Transverse colon (tissue), 4 donors: ENCODE measurements at regions not wholly inside any gene's neighbourhood (a gene's known extent, or its start where the extent isn't known, plus 50 kb on each side); places are given as distances from the start of the nearest gene placed in this dataset.

Experiments
- EP300 ChIP-seq: sonication (generic); formaldehyde crosslinking; IDR thresholded peaks from one replicate; pipeline ENCODE4 v1.6.1; 2017; ENCODE audit warnings: antibody characterized with exemption, low read depth
- POLR2A ChIP-seq: fragments of 450-650 bp; IDR thresholded peaks from one replicate; pipeline ENCODE4 v1.6.1; 2016; ENCODE audit warnings: antibody characterized with exemption, mild to moderate bottlenecking, moderate library complexity
- POLR2AphosphoS5 ChIP-seq, 3 donors: sonication (generic); formaldehyde crosslinking; IDR thresholded peaks; one replicate each; pipeline ENCODE4 v1.6.1; 2016; ENCODE audit warnings: antibody characterized with exemption in 3 of 3
- TF ChIP-seq, protein P1 (sequence below), 5 experiments: fragments of 200-600 bp in 3 of 5; fragments of 450-650 bp in 2 of 5; sonication (generic) in 3 of 5; IDR thresholded peaks; 1 replicate in 2 of 5; 2 replicates in 3 of 5; pipeline ENCODE4 v1.5.1; 2016 to 2017; ENCODE audit warnings: antibody characterized with exemption in 5 of 5, inconsistent platforms in 3 of 5, mild to moderate bottlenecking in 2 of 5, moderate library complexity in 1 of 5

DNA sequence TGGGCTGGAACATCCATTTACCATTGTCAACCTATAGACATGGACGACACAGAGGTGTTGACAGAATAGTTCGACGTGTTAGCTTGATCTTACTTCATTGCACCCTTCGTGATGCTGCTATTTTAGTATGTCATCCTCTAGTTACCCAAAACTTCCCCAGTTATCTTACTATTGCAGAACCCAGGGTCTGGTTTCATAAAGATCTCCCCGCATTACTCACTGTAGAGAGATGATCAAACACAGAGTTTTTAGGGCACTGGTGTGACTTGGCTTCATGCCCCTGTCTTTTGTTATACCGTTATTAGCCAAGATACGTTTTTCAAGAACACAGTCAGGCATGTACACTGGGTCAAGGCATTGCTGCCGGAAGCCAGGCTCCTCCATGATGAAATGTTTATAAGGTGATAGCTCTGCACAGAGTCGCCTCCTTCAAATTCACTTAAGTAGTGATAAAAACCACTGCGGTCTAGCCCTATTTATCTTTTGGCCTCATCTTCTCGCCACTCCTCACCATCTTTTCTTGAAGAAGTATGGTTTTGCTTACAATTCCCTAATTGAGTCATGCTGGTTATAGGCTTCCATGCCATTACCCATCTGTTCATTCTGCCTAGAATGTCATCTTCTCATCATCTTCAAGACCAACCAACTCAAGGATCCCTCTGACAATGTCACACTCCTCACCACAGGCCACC lies 1127.9 kb downstream of the VRK1 start:
- TF ChIP-seq POLR2A (no peak), EP300 (no peak), POLR2AphosphoS5 (IDR thresholded peaks at IDR 0.05) (no peak)
- TF ChIP-seq, protein P1, sequence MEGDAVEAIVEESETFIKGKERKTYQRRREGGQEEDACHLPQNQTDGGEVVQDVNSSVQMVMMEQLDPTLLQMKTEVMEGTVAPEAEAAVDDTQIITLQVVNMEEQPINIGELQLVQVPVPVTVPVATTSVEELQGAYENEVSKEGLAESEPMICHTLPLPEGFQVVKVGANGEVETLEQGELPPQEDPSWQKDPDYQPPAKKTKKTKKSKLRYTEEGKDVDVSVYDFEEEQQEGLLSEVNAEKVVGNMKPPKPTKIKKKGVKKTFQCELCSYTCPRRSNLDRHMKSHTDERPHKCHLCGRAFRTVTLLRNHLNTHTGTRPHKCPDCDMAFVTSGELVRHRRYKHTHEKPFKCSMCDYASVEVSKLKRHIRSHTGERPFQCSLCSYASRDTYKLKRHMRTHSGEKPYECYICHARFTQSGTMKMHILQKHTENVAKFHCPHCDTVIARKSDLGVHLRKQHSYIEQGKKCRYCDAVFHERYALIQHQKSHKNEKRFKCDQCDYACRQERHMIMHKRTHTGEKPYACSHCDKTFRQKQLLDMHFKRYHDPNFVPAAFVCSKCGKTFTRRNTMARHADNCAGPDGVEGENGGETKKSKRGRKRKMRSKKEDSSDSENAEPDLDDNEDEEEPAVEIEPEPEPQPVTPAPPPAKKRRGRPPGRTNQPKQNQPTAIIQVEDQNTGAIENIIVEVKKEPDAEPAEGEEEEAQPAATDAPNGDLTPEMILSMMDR (IDR thresholded peaks at IDR 0.05), result no peak
